ENCODE measurements at regions not wholly inside any gene's neighbourhood (a gene's known extent, or its start where the extent isn't known, plus 50 kb on each side); places are given as distances from the start of the nearest gene placed in this dataset.

- H3K4me3 ChIP-seq, result no peak overlapping the region
- no peak for DNase-seq
- H3K27me3 ChIP-seq, result no peaks in the 10 kb centered on the region
- WGBS, 2 donors, result 84 to 89% methylated on average over 3 of the region's 3 CpGs
- no peak for TF ChIP-seq POLR2AphosphoS5 (IDR thresholded peaks at IDR 0.05)
- no peak for TF ChIP-seq EP300 (IDR thresholded peaks at IDR 0.05)
- TF ChIP-seq POLR2A (IDR thresholded peaks at IDR 0.05), result no peak
- TF ChIP-seq, protein P1, sequence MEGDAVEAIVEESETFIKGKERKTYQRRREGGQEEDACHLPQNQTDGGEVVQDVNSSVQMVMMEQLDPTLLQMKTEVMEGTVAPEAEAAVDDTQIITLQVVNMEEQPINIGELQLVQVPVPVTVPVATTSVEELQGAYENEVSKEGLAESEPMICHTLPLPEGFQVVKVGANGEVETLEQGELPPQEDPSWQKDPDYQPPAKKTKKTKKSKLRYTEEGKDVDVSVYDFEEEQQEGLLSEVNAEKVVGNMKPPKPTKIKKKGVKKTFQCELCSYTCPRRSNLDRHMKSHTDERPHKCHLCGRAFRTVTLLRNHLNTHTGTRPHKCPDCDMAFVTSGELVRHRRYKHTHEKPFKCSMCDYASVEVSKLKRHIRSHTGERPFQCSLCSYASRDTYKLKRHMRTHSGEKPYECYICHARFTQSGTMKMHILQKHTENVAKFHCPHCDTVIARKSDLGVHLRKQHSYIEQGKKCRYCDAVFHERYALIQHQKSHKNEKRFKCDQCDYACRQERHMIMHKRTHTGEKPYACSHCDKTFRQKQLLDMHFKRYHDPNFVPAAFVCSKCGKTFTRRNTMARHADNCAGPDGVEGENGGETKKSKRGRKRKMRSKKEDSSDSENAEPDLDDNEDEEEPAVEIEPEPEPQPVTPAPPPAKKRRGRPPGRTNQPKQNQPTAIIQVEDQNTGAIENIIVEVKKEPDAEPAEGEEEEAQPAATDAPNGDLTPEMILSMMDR (IDR thresholded peaks at IDR 0.05), result no peak
- no peaks in the 10 kb centered on the region for H3K9me3 ChIP-seq
- H3K36me3 ChIP-seq, result no peaks in the 10 kb centered on the region
- intact Hi-C loops (cut with DNase I), result no loop called here
- H3K4me1 ChIP-seq, result peaks cover 0 to 7% (median 0%) of the 10 kb centered on the region in 4 donors
- H3K27ac ChIP-seq, result peak overlapping the region in 1 of 4 donors; percentile 5
Measured at GRCh38 chr18:57916684-57917083, 113.6 kb upstream of the ATP8B1 start.

DNA sequence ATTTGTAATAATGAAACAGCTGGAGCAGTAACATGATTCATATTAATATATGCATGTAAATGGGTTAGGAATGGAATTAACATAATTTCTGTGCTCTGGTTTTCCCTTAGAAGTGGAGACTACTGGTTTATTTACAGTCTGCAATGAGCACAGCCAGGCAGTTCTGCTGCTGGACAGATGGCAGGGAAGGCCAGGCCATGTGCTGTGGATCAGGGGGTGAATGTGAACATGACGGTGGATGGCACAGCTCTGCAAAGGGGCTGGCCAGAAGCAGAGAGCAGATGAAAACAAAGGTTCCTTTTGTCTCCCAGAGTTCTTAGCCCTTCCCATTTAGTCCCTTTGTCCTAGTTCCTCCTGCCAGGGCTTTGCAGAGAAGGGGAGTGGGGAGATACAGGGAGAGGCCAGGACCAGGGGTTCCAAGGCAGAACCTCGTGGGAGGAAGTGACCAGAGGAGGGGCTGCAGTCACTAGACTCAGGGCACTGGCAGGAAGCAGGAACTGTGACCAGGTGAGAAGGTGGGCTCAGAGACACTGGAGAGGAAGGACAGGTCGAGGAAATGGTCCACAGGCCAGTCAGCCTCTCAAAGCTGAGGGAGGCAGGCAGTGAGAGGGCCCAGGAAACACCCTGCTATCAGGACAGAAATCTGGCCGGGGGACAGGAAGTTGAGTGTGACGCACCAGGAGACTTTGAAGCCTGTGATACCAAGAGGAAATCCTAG lies 112.9 kb upstream of the ATP8B1 start:
- Histone ChIP-seq H3K4me3 (no peak overlapping the region), H3K27me3 (no peaks in the 10 kb centered on the region), H3K27ac (peak overlapping the region in 1 of 4 donors; percentile 5), H3K4me1 (peaks cover 0 to 7% (median 0%) of the 10 kb centered on the region in 4 donors), H3K36me3 (no peaks in the 10 kb centered on the region), H3K9me3 (no peaks in the 10 kb centered on the region)
- intact Hi-C loops (cut with DNase I), result no loop called here
- WGBS, 2 donors, result 12 to 30% methylated on average over 5 of the region's 5 CpGs
- no peak for DNase-seq
- no peak for TF ChIP-seq POLR2A (IDR thresholded peaks at IDR 0.05)
- no peak for TF ChIP-seq POLR2AphosphoS5 (IDR thresholded peaks at IDR 0.05)
- no peak for TF ChIP-seq EP300 (IDR thresholded peaks at IDR 0.05)
- TF ChIP-seq, protein P1 (IDR thresholded peaks at IDR 0.05), result no peak

- peaks cover 0 to 7% (median 0%) of the 10 kb centered on the region in 4 donors for H3K4me1 ChIP-seq
- H3K36me3 ChIP-seq, result no peaks in the 10 kb centered on the region
- 52 to 76% methylated on average over 2 of the region's 2 CpGs for WGBS, 2 donors
- H3K27ac ChIP-seq, result no peak overlapping the region
- H3K27me3 ChIP-seq, result no peaks in the 10 kb centered on the region
- TF ChIP-seq POLR2A (IDR thresholded peaks at IDR 0.05) (no peak), POLR2AphosphoS5 (IDR thresholded peaks at IDR 0.05) (no peak)
- TF ChIP-seq, protein P1 (IDR thresholded peaks at IDR 0.05), result no peak
- DNase-seq, result no peak
- intact Hi-C loops (cut with DNase I), result no loop called here
- H3K4me3 ChIP-seq, result no peak overlapping the region
- no peaks in the 10 kb centered on the region for H3K9me3 ChIP-seq
Measured at GRCh38 chr18:57915248-57915647, 112.1 kb upstream of the ATP8B1 start.

- H3K36me3 ChIP-seq, result no peaks in the 10 kb centered on the region
- H3K4me1 ChIP-seq, result peaks cover 0 to 7% (median 0%) of the 10 kb centered on the region in 4 donors
- H3K9me3 ChIP-seq, result no peaks in the 10 kb centered on the region
- no peak for DNase-seq
- intact Hi-C loops (cut with DNase I), result no loop called here
- H3K27ac ChIP-seq, result no peak overlapping the region
- no peaks in the 10 kb centered on the region for H3K27me3 ChIP-seq
- TF ChIP-seq POLR2A (IDR thresholded peaks at IDR 0.05), result no peak
- TF ChIP-seq, protein P1 (IDR thresholded peaks at IDR 0.05), result no peak
- no peak for TF ChIP-seq POLR2AphosphoS5 (IDR thresholded peaks at IDR 0.05)
- TF ChIP-seq EP300 (IDR thresholded peaks at IDR 0.05), result no peak
- H3K4me3 ChIP-seq, result no peak overlapping the region
- 91 to 93% methylated on average over 5 of the region's 5 CpGs for WGBS, 2 donors
Measured at GRCh38 chr18:57913686-57914085, 110.6 kb upstream of the ATP8B1 start.

DNA sequence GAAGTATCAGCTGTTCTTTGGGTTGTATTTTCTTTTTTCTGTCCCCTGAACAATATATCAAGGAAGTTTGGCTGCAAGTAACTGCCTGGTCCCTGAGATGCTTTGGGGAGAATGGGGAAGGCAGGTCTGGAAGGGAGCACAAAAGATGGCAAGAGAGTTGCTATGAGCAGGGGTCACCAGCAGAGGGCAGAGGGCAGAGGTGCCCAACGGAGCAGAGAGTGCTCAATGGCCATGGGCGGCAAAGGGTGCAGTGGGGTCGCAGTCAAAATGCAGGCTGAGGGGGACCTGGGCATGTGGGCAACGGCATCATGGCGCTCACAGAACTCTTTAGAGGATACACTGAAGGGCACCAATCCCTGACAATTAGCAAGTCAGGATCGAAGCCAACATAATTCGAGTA lies 107.7 kb upstream of the ATP8B1 start:
- DNase-seq, result no peak
- H3K27me3 ChIP-seq, result peaks cover 0 to 5% (median 0%) of the 10 kb centered on the region in 3 donors
- H3K27ac ChIP-seq, result no peak overlapping the region
- 87 to 88% methylated on average over 7 of the region's 7 CpGs for WGBS, 2 donors
- H3K4me1 ChIP-seq, result peaks cover 0 to 6% (median 0%) of the 10 kb centered on the region in 4 donors
- H3K9me3 ChIP-seq, result no peaks in the 10 kb centered on the region
- H3K36me3 ChIP-seq, result no peaks in the 10 kb centered on the region
- TF ChIP-seq, protein P1 (IDR thresholded peaks at IDR 0.05), result no peak
- no peak for TF ChIP-seq EP300 (IDR thresholded peaks at IDR 0.05)
- TF ChIP-seq POLR2AphosphoS5 (IDR thresholded peaks at IDR 0.05), result no peak
- TF ChIP-seq POLR2A (IDR thresholded peaks at IDR 0.05), result no peak
- intact Hi-C loops (cut with DNase I), result no loop called here
- H3K4me3 ChIP-seq, result no peak overlapping the region

Data from sigmoid colon (tissue), 6 donors.